ENCODE measurements at regions not wholly inside any gene's neighbourhood (a gene's known extent, or its start where the extent isn't known, plus 50 kb on each side); places are given as distances from the start of the nearest gene placed in this dataset.

DNA sequence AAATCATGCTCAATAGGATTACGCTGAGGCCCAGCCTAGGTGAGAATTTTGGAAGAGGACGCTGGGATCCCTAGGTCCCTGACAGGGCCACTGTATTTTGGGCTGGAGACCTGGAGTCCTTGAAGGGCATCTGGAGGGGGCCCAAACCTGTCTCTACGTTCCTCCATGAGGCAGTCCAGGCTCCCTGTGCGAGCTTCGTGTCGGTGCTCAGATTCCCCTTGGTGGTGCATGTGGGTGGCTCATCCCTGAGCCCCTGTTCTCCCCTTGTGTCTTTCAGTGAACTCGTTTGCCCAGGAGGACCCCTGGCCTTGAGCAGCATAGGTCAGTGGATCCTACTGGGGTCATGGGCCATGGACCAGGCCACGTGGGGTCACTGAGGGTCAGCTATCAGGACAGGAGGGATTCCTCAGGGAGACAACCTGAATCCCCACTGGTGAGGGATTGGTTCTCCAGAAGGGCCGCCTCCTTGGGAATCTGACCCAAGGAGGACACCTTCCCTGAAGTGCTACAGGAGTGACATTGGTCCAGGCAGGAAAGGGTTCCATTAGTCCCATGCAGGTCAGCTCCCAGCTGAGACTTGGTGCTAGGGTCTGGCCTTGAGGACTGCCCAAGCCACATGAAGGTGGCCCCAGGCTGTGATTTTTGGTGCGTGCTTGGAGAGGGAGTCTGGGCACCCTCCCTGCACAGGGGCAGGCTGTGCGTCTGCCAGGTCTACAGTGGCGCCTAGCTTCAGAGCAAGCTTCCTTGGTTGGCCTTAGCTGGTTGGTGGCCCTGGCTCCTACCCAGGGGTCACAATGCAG is 229.8 kb downstream of the SNRPN start:
- TF ChIP-seq EZH2 (IDR thresholded peaks at IDR 0.05; ENCODE audit: insufficient read depth, poor library complexity, severe bottlenecking) (no peak), EZH2phosphoT487 (IDR thresholded peaks at IDR 0.05; ENCODE audit: insufficient read depth, low read depth) (no peak)
